Parathyroid adenoma (tissue), 2 donors: ENCODE measurements at regions not wholly inside any gene's neighbourhood (a gene's known extent, or its start where the extent isn't known, plus 50 kb on each side); places are given as distances from the start of the nearest gene placed in this dataset.
"Not testable (repeated sequence)": the region's sequence is repeated elsewhere in the genome, so short reads cannot be mapped to it uniquely, and the experiment has no call there.

Source experiments
- H2AFZ ChIP-seq: fragments of 300-600 bp; sonication (generic); one replicate; pipeline ENCODE4 v1.7.0; 2017; ENCODE audit warnings: antibody characterized with exemption, mild to moderate bottlenecking
- H3K27ac ChIP-seq: fragments of 300-600 bp; sonication (generic); one replicate; pipeline ENCODE4 v1.7.0; 2017
- H3K27me3 ChIP-seq: fragments of 300-600 bp; sonication (generic); one replicate; pipeline ENCODE4 v1.7.0; 2017; ENCODE audit warnings: low read length; ENCODE audit not compliant: control insufficient read depth, insufficient read depth
- H3K36me3 ChIP-seq: fragments of 300-600 bp; sonication (generic); one replicate; pipeline ENCODE4 v1.7.0; 2017; ENCODE audit warnings: low read length; ENCODE audit not compliant: control insufficient read depth, insufficient read depth
- H3K4me1 ChIP-seq: fragments of 300-600 bp; sonication (generic); one replicate; pipeline ENCODE4 v1.7.0; 2017; ENCODE audit warnings: control low read depth
- H3K4me2 ChIP-seq: fragments of 300-600 bp; sonication (generic); one replicate; pipeline ENCODE4 v1.7.0; 2017; ENCODE audit warnings: low read length
- H3K4me3 ChIP-seq: fragments of 300-600 bp; sonication (generic); one replicate; pipeline ENCODE4 v1.7.0; 2017; ENCODE audit warnings: low read depth, low read length
- H3K79me2 ChIP-seq: fragments of 300-600 bp; sonication (generic); one replicate; pipeline ENCODE4 v1.7.0; 2017; ENCODE audit warnings: control low read depth
- H3K9ac ChIP-seq: fragments of 300-600 bp; sonication (generic); one replicate; pipeline ENCODE4 v1.7.0; 2017; ENCODE audit warnings: mild to moderate bottlenecking
- H3K9me3 ChIP-seq: fragments of 300-600 bp; sonication (generic); one replicate; pipeline ENCODE4 v1.7.0; 2017; ENCODE audit warnings: low read length; ENCODE audit not compliant: control insufficient read depth
- CTCF ChIP-seq: fragments of 300-600 bp; sonication (generic); IDR thresholded peaks from one replicate; pipeline ENCODE4 v1.7.0; 2017; ENCODE audit warnings: antibody characterized with exemption, mild to moderate bottlenecking
- donor health status: primary hyperparathyroidism.

GRCh38 chr13:68923995-68924394 is 1183.6 kb upstream of the ATXN8OS start:
- no peaks in the 10 kb centered on the region for H3K4me1 ChIP-seq
- TF ChIP-seq CTCF = no peak
- no peaks in the 10 kb centered on the region for H3K9me3 ChIP-seq
- H3K27me3 ChIP-seq = no peaks in the 10 kb centered on the region
- H3K36me3 ChIP-seq = no peaks in the 10 kb centered on the region
- no peak overlapping the region for H3K4me2 ChIP-seq
- no peak overlapping the region for H2AFZ ChIP-seq
- H3K4me3 ChIP-seq = no peak overlapping the region
- no peak overlapping the region for H3K9ac ChIP-seq
- H3K27ac ChIP-seq = no peak overlapping the region
- H3K79me2 ChIP-seq = no peaks in the 10 kb centered on the region

- H3K79me2 ChIP-seq = no peaks in the 10 kb centered on the region
- H3K9me3 ChIP-seq = no peaks in the 10 kb centered on the region
- no peaks in the 10 kb centered on the region for H3K4me1 ChIP-seq
- H3K4me2 ChIP-seq = no peak overlapping the region
- no peaks in the 10 kb centered on the region for H3K36me3 ChIP-seq
- no peak overlapping the region for H2AFZ ChIP-seq
- H3K27me3 ChIP-seq = no peaks in the 10 kb centered on the region
- H3K9ac ChIP-seq = no peak overlapping the region
- H3K27ac ChIP-seq = no peak overlapping the region
- no peak for TF ChIP-seq CTCF
- H3K4me3 ChIP-seq = no peak overlapping the region
Observed at GRCh38 chr13:68908879-68909278, 1198.7 kb upstream of the ATXN8OS start.

GRCh38 chr13:68905186-68905585 is 1202.4 kb upstream of the ATXN8OS start:
- Histone ChIP-seq H3K79me2 (no peaks in the 10 kb centered on the region), H3K27ac (no peak overlapping the region), H3K36me3 (no peaks in the 10 kb centered on the region), H3K27me3 (no peaks in the 10 kb centered on the region), H2AFZ (no peak overlapping the region), H3K9me3 (no peaks in the 10 kb centered on the region), H3K9ac (no peak overlapping the region), H3K4me2 (no peak overlapping the region), H3K4me3 (no peak overlapping the region), H3K4me1 (no peaks in the 10 kb centered on the region)
- no peak for TF ChIP-seq CTCF

- no peaks in the 10 kb centered on the region for H3K4me1 ChIP-seq
- H3K79me2 ChIP-seq = no peaks in the 10 kb centered on the region
- H3K27me3 ChIP-seq = no peaks in the 10 kb centered on the region
- H3K36me3 ChIP-seq = no peaks in the 10 kb centered on the region
- TF ChIP-seq CTCF = no peak
- H3K4me3 ChIP-seq = no peak overlapping the region
- H3K27ac ChIP-seq = no peak overlapping the region
- no peaks in the 10 kb centered on the region for H3K9me3 ChIP-seq
- H3K9ac ChIP-seq = no peak overlapping the region
- H2AFZ ChIP-seq = no peak overlapping the region
- H3K4me2 ChIP-seq = no peak overlapping the region
Observed at GRCh38 chr13:68897331-68897928, 1210.2 kb upstream of the ATXN8OS start.

GRCh38 chr13:68895696-68896095 is 1211.9 kb upstream of the ATXN8OS start:
- H3K79me2 ChIP-seq = no peaks in the 10 kb centered on the region
- H3K4me2 ChIP-seq = no peak overlapping the region
- H3K36me3 ChIP-seq = no peaks in the 10 kb centered on the region
- no peak overlapping the region for H3K4me3 ChIP-seq
- H2AFZ ChIP-seq = no peak overlapping the region
- no peak overlapping the region for H3K27ac ChIP-seq
- no peaks in the 10 kb centered on the region for H3K9me3 ChIP-seq
- no peak for TF ChIP-seq CTCF
- no peaks in the 10 kb centered on the region for H3K27me3 ChIP-seq
- H3K4me1 ChIP-seq = no peaks in the 10 kb centered on the region
- H3K9ac ChIP-seq = no peak overlapping the region

DNA sequence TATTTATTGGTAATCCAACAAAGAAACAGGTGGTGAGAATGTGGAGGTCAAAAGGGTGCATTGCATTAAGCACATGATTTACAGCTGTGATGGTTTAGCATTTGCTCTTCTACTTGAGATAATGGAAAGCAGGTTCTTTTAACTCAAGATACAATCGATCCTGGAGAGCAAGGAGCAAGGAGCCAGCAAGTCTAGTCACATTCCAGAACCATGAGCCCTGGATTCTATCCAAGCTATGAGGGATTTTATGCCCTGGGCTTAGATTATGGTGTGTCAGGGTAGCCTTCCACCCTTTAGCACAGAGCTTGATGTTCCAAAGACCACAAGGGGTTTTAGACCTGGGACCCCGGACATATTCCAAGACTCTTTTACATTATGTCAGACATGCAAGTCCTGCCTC is 1213.9 kb upstream of the ATXN8OS start:
- H3K27me3 ChIP-seq, H3K27ac ChIP-seq, H3K79me2 ChIP-seq, H3K4me1 ChIP-seq, H3K4me2 ChIP-seq, H2AFZ ChIP-seq, H3K9me3 ChIP-seq, H3K4me3 ChIP-seq, H3K9ac ChIP-seq, H3K36me3 ChIP-seq: not testable (repeated sequence)

DNA sequence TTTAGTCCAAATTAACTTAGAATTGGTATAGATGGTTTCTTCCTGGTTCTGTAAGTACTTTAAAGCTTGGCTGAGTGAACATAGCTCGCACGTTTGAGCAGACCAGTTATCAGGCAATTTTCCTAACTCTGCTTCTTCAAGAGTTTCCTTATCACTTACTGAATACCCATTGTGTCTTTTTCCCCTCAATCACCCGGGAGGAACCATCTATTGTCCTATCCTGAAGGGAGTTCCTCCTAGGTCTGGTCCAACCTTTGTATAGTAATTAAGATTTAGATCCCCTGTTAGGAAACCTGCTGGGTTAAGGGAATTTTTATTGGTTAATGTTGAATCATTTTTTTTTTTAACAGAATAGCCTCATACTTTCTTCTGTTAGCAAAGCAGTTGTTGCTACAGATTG is 1215.0 kb upstream of the ATXN8OS start:
- H3K4me2 ChIP-seq, H3K27ac ChIP-seq, H3K9ac ChIP-seq, H3K4me1 ChIP-seq, H3K79me2 ChIP-seq, H3K9me3 ChIP-seq, H3K36me3 ChIP-seq, H3K4me3 ChIP-seq, H2AFZ ChIP-seq, H3K27me3 ChIP-seq: not testable (repeated sequence)
